HEK293 (cell line): ENCODE measurements at regions not wholly inside any gene's neighbourhood (a gene's known extent, or its start where the extent isn't known, plus 50 kb on each side); places are given as distances from the start of the nearest gene placed in this dataset.

Source experiments
- CTCF ChIA-PET: fragments of 350-600 bp; formaldehyde crosslinking; extraction: SDS; loops from one replicate; lab custom pipeline; 2021; ENCODE audit warnings: antibody characterized with exemption; lab: Yijun Ruan, JAX
- POLR2A ChIA-PET: fragments of 300-600 bp; formaldehyde crosslinking; extraction: SDS; loops from one replicate; lab custom pipeline; 2020; ENCODE audit warnings: antibody characterized with exemption, inconsistent platforms; lab: Yijun Ruan, JAX
- H3K27ac ChIP-seq: fragments of 200-500 bp; sonication (Bioruptor generic); 2 replicates; pipeline ENCODE4 v1.5.1; 2014; ENCODE audit warnings: low read depth, low read length, control low read depth, inconsistent platforms; ENCODE audit errors: extremely low read depth
- H3K36me3 ChIP-seq, 2 experiments: fragments of 200-500 bp in 1 of 2; sonication (Bioruptor generic) in 1 of 2; 1 replicate in 1 of 2; 2 replicates in 1 of 2; pipeline ENCODE4 v1.5.1; 2014 to 2017; ENCODE audit warnings: inconsistent platforms in 2 of 2, low read length in 2 of 2; ENCODE audit not compliant: control insufficient read depth in 2 of 2, insufficient read depth in 1 of 2
- H3K4me1 ChIP-seq: fragments of 200-500 bp; sonication (Bioruptor generic); 2 replicates; pipeline ENCODE4 v1.5.1; 2014; ENCODE audit warnings: mild to moderate bottlenecking, low read length, inconsistent platforms; ENCODE audit not compliant: control insufficient read depth, insufficient read depth
- H3K4me3 ChIP-seq: 2 replicates; pipeline ENCODE4 v1.5.1; 2011; ENCODE audit warnings: low read depth, mild to moderate bottlenecking, control low read depth, low read length, moderate library complexity
- H3K9me3 ChIP-seq: fragments of 200-500 bp; sonication (Bioruptor generic); 2 replicates; pipeline ENCODE4 v1.5.1; 2014; ENCODE audit warnings: low read depth, low read length, inconsistent platforms; ENCODE audit not compliant: control insufficient read depth, insufficient read depth
- EGR2 ChIP-seq: fragments of 450-650 bp; formaldehyde crosslinking; IDR thresholded peaks from 2 replicates; pipeline ENCODE4 v1.5.1; 2016; ENCODE audit warnings: low read depth, missing biosample characterization, missing genetic modification characterization
- GLIS1 ChIP-seq: fragments of 450-650 bp; formaldehyde crosslinking; IDR thresholded peaks from 2 replicates; pipeline ENCODE4 v1.5.1; 2016; ENCODE audit warnings: missing biosample characterization, missing genetic modification characterization
- REPIN1 ChIP-seq: fragments of 450-650 bp; formaldehyde crosslinking; IDR thresholded peaks from 2 replicates; pipeline ENCODE4 v1.5.1; 2017; ENCODE audit warnings: missing biosample characterization, missing genetic modification characterization, low read depth
- SP3 ChIP-seq: fragments of 450-650 bp; formaldehyde crosslinking; IDR thresholded peaks from 2 replicates; pipeline ENCODE4 v1.5.1; 2016; ENCODE audit warnings: missing biosample characterization, missing genetic modification characterization
- SP7 ChIP-seq: fragments of 450-650 bp; formaldehyde crosslinking; IDR thresholded peaks from 2 replicates; pipeline ENCODE4 v1.5.1; 2016; ENCODE audit warnings: missing biosample characterization, missing genetic modification characterization
- ZFP3 ChIP-seq: fragments of 450-650 bp; formaldehyde crosslinking; IDR thresholded peaks from 2 replicates; pipeline ENCODE4 v1.5.1; 2016; ENCODE audit warnings: low read depth, missing biosample characterization, missing genetic modification characterization
- ZNF138 ChIP-seq: fragments of 450-650 bp; formaldehyde crosslinking; IDR thresholded peaks from 2 replicates; pipeline ENCODE4 v1.5.1; 2016; ENCODE audit warnings: missing biosample characterization, missing genetic modification characterization, borderline replicate concordance
- ZNF140 ChIP-seq: fragments of 450-650 bp; formaldehyde crosslinking; IDR thresholded peaks from 2 replicates; pipeline ENCODE4 v1.5.1; 2016; ENCODE audit warnings: missing biosample characterization, missing genetic modification characterization
- ZNF157 ChIP-seq: fragments of 450-650 bp; formaldehyde crosslinking; IDR thresholded peaks from 2 replicates; pipeline ENCODE4 v1.5.1; 2016; ENCODE audit warnings: missing biosample characterization, missing genetic modification characterization
- ZNF16 ChIP-seq: fragments of 450-650 bp; formaldehyde crosslinking; IDR thresholded peaks from 2 replicates; pipeline ENCODE4 v1.5.1; 2016; ENCODE audit warnings: low read depth, missing biosample characterization, missing genetic modification characterization
- ZNF311 ChIP-seq: fragments of 450-650 bp; formaldehyde crosslinking; IDR thresholded peaks from 2 replicates; pipeline ENCODE4 v1.5.1; 2017; ENCODE audit warnings: missing biosample characterization, missing genetic modification characterization, borderline replicate concordance
- ZNF510 ChIP-seq: fragments of 450-650 bp; formaldehyde crosslinking; IDR thresholded peaks from 2 replicates; pipeline ENCODE4 v1.5.1; 2018; ENCODE audit warnings: mild to moderate bottlenecking, missing genetic modification characterization, missing biosample characterization; ENCODE audit not compliant: insufficient replicate concordance
- ZNF571 ChIP-seq: fragments of 450-650 bp; formaldehyde crosslinking; IDR thresholded peaks from 2 replicates; pipeline ENCODE4 v1.5.0; 2017; ENCODE audit warnings: missing biosample characterization, missing genetic modification characterization
- ZNF624 ChIP-seq: fragments of 450-650 bp; formaldehyde crosslinking; IDR thresholded peaks from 2 replicates; pipeline ENCODE4 v1.5.1; 2017; ENCODE audit warnings: missing biosample characterization, missing genetic modification characterization
- TF ChIP-seq, protein P1 (sequence below): fragments of 450-650 bp; formaldehyde crosslinking; IDR thresholded peaks from 2 replicates; pipeline ENCODE4 v1.5.1; 2016; ENCODE audit warnings: missing biosample characterization, missing genetic modification characterization
- TF ChIP-seq, protein P2 (sequence below): fragments of 450-650 bp; formaldehyde crosslinking; IDR thresholded peaks from 2 replicates; pipeline ENCODE4 v1.5.1; 2017; ENCODE audit warnings: missing biosample characterization, missing genetic modification characterization
- TF ChIP-seq, protein P3 (sequence below): fragments of 450-650 bp; formaldehyde crosslinking; IDR thresholded peaks from 2 replicates; pipeline ENCODE4 v1.5.1; 2016; ENCODE audit warnings: missing biosample characterization, missing genetic modification characterization
- TF ChIP-seq, protein P4 (sequence below): fragments of 450-650 bp; formaldehyde crosslinking; IDR thresholded peaks from 2 replicates; pipeline ENCODE4 v1.5.1; 2017; ENCODE audit warnings: missing biosample characterization, mild to moderate bottlenecking, missing genetic modification characterization, moderate library complexity
- TF ChIP-seq, protein P5 (sequence below): fragments of 450-650 bp; formaldehyde crosslinking; conservative IDR thresholded peaks from 2 replicates; pipeline ENCODE4 v1.5.1; 2016; ENCODE audit warnings: low read depth, missing biosample characterization, missing genetic modification characterization
- TF ChIP-seq, protein P6 (sequence below): fragments of 450-650 bp; formaldehyde crosslinking; IDR thresholded peaks from 2 replicates; pipeline ENCODE4 v1.5.1; 2016; ENCODE audit warnings: missing biosample characterization, missing genetic modification characterization

DNA sequence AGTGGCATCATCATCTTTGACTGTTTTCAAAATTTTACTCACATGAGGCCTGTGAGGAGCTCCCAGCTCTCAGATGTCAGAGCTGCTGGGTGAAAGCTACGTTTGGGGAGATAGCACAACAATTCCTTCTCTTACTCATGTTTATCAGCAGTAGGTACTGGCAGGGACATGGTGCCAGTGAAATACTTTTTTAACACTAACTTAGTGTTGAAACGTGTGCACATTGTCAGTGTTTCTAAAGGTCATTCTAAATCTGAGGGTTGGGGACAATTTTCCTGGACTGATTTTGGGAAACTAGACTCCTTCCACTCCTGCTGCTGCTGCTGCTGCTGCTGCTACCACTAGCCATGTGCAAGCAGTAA lies 487.4 kb downstream of the PDCD6IP start:
- POLR2A ChIA-PET, result no interaction called here
- no peaks in the 10 kb centered on the region for H3K4me1 ChIP-seq
- no peaks in the 10 kb centered on the region for H3K9me3 ChIP-seq
- CTCF ChIA-PET, result no interaction called here
- no peak overlapping the region for H3K27ac ChIP-seq
- H3K4me3 ChIP-seq, result no peak overlapping the region
- no peak for TF ChIP-seq SP3 (tag by site-specific recombination)
- TF ChIP-seq ZFP3 (tag by site-specific recombination), result no peak
- TF ChIP-seq ZNF571, result no peak
- TF ChIP-seq, protein P1, sequence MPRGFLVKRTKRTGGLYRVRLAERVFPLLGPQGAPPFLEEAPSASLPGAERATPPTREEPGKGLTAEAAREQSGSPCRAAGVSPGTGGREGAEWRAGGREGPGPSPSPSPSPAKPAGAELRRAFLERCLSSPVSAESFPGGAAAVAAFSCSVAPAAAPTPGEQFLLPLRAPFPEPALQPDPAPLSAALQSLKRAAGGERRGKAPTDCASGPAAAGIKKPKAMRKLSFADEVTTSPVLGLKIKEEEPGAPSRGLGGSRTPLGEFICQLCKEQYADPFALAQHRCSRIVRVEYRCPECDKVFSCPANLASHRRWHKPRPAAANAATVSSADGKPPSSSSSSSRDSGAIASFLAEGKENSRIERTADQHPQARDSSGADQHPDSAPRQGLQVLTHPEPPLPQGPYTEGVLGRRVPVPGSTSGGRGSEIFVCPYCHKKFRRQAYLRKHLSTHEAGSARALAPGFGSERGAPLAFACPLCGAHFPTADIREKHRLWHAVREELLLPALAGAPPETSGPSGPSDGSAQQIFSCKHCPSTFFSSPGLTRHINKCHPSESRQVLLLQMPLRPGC (tag by site-specific recombination), result no peak
- no peak for TF ChIP-seq REPIN1 (tag by site-specific recombination)
- no peak for TF ChIP-seq GLIS1
- no peak for TF ChIP-seq ZNF138 (tag by site-specific recombination)
- no peak for TF ChIP-seq ZNF311 (tag by site-specific recombination)
- TF ChIP-seq, protein P2, sequence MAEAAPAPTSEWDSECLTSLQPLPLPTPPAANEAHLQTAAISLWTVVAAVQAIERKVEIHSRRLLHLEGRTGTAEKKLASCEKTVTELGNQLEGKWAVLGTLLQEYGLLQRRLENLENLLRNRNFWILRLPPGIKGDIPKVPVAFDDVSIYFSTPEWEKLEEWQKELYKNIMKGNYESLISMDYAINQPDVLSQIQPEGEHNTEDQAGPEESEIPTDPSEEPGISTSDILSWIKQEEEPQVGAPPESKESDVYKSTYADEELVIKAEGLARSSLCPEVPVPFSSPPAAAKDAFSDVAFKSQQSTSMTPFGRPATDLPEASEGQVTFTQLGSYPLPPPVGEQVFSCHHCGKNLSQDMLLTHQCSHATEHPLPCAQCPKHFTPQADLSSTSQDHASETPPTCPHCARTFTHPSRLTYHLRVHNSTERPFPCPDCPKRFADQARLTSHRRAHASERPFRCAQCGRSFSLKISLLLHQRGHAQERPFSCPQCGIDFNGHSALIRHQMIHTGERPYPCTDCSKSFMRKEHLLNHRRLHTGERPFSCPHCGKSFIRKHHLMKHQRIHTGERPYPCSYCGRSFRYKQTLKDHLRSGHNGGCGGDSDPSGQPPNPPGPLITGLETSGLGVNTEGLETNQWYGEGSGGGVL, result no peak
- no peak for TF ChIP-seq ZNF140
- TF ChIP-seq ZNF157 (tag by site-specific recombination), result no peak
- H3K36me3 ChIP-seq, result no peaks in the 10 kb centered on the region

DNA sequence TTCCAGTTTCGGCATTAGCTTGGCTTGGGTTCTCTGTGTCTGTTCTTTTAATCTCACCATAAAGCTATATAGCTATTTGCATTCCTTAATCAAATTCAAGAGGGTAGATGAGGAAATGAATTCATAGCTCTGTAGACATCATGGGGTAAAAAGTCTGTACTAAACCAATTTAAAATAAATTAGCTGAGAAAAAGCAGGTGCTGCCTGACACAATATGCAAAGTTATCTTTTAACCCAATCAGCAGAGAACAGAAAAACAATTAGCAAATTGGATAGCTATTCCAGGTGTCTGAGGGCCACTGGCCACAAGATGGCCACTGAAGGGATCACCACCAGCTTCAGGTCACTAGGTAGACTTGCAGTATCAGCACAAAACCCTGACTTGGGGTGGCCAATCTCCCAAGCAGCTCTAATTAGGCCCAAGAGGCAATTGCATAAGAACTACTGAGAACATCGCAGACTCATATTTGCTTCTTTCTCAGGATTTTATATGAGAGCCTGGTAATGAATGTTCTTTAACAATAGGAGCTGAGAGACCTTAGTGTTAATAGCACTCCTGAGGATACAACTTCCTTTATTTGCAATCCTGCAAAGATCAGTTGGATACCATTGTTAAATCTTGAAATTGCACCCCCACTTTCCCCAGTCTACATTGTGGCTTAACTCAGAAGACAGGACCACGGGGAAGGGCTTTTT lies 494.3 kb downstream of the PDCD6IP start:
- no peaks in the 10 kb centered on the region for H3K4me1 ChIP-seq
- no peak overlapping the region for H3K27ac ChIP-seq
- H3K9me3 ChIP-seq, result no peaks in the 10 kb centered on the region
- CTCF ChIA-PET, result no interaction called here
- POLR2A ChIA-PET, result no interaction called here
- no peak overlapping the region for H3K4me3 ChIP-seq
- H3K36me3 ChIP-seq, result no peaks in the 10 kb centered on the region
- TF ChIP-seq ZNF138 (tag by site-specific recombination) (no peak), EGR2 (tag by site-specific recombination) (no peak), ZNF16 (tag by site-specific recombination) (no peak), SP7 (tag by site-specific recombination) (no peak), ZNF510 (tag by site-specific recombination) (no peak), ZNF624 (tag by site-specific recombination) (no peak)
- TF ChIP-seq, protein P3, sequence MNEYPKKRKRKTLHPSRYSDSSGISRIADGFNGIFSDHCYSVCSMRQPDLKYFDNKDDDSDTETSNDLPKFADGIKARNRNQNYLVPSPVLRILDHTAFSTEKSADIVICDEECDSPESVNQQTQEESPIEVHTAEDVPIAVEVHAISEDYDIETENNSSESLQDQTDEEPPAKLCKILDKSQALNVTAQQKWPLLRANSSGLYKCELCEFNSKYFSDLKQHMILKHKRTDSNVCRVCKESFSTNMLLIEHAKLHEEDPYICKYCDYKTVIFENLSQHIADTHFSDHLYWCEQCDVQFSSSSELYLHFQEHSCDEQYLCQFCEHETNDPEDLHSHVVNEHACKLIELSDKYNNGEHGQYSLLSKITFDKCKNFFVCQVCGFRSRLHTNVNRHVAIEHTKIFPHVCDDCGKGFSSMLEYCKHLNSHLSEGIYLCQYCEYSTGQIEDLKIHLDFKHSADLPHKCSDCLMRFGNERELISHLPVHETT, result no peak
- TF ChIP-seq, protein P4, sequence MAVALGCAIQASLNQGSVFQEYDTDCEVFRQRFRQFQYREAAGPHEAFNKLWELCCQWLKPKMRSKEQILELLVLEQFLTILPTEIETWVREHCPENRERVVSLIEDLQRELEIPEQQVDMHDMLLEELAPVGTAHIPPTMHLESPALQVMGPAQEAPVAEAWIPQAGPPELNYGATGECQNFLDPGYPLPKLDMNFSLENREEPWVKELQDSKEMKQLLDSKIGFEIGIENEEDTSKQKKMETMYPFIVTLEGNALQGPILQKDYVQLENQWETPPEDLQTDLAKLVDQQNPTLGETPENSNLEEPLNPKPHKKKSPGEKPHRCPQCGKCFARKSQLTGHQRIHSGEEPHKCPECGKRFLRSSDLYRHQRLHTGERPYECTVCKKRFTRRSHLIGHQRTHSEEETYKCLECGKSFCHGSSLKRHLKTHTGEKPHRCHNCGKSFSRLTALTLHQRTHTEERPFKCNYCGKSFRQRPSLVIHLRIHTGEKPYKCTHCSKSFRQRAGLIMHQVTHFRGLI (tag by site-specific recombination), result no peak
- TF ChIP-seq, protein P5, sequence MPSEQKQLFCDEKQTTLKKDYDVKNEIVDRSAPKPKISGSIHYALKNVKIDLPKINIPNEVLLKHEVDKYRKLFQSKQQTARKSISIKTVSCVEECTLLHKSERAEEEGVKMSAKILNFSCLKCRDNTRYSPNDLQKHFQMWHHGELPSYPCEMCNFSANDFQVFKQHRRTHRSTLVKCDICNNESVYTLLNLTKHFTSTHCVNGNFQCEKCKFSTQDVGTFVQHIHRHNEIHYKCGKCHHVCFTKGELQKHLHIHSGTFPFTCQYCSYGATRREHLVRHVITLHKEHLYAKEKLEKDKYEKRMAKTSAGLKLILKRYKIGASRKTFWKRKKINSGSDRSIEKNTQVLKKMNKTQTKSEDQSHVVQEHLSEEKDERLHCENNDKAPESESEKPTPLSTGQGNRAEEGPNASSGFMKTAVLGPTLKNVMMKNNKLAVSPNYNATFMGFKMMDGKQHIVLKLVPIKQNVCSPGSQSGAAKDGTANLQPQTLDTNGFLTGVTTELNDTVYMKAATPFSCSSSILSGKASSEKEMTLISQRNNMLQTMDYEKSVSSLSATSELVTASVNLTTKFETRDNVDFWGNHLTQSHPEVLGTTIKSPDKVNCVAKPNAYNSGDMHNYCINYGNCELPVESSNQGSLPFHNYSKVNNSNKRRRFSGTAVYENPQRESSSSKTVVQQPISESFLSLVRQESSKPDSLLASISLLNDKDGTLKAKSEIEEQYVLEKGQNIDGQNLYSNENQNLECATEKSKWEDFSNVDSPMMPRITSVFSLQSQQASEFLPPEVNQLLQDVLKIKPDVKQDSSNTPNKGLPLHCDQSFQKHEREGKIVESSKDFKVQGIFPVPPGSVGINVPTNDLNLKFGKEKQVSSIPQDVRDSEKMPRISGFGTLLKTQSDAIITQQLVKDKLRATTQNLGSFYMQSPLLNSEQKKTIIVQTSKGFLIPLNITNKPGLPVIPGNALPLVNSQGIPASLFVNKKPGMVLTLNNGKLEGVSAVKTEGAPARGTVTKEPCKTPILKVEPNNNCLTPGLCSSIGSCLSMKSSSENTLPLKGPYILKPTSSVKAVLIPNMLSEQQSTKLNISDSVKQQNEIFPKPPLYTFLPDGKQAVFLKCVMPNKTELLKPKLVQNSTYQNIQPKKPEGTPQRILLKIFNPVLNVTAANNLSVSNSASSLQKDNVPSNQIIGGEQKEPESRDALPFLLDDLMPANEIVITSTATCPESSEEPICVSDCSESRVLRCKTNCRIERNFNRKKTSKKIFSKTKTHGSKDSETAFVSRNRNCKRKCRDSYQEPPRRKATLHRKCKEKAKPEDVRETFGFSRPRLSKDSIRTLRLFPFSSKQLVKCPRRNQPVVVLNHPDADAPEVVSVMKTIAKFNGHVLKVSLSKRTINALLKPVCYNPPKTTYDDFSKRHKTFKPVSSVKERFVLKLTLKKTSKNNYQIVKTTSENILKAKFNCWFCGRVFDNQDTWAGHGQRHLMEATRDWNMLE (tag by site-specific recombination), result no peak
- TF ChIP-seq, protein P6, sequence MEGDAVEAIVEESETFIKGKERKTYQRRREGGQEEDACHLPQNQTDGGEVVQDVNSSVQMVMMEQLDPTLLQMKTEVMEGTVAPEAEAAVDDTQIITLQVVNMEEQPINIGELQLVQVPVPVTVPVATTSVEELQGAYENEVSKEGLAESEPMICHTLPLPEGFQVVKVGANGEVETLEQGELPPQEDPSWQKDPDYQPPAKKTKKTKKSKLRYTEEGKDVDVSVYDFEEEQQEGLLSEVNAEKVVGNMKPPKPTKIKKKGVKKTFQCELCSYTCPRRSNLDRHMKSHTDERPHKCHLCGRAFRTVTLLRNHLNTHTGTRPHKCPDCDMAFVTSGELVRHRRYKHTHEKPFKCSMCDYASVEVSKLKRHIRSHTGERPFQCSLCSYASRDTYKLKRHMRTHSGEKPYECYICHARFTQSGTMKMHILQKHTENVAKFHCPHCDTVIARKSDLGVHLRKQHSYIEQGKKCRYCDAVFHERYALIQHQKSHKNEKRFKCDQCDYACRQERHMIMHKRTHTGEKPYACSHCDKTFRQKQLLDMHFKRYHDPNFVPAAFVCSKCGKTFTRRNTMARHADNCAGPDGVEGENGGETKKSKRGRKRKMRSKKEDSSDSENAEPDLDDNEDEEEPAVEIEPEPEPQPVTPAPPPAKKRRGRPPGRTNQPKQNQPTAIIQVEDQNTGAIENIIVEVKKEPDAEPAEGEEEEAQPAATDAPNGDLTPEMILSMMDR, result no peak
